HUES48 (cell line): ENCODE measurements at regions not wholly inside any gene's neighbourhood (a gene's known extent, or its start where the extent isn't known, plus 50 kb on each side); places are given as distances from the start of the nearest gene placed in this dataset.
"Not testable (repeated sequence)": the region's sequence is repeated elsewhere in the genome, so short reads cannot be mapped to it uniquely, and the experiment has no call there.

Source experiments
- H3K27ac ChIP-seq: one replicate; pipeline ENCODE4 v1.7.0; 2013; ENCODE audit warnings: low read depth, low read length, inconsistent platforms
- H3K27me3 ChIP-seq: 2 replicates; pipeline ENCODE4 v1.6.1; 2013; ENCODE audit warnings: mild to moderate bottlenecking, low read length; ENCODE audit not compliant: control insufficient read depth, insufficient read depth
- H3K36me3 ChIP-seq: 2 replicates; pipeline ENCODE4 v1.6.1; 2013; ENCODE audit warnings: low read length; ENCODE audit not compliant: control insufficient read depth, insufficient read depth
- H3K4me1 ChIP-seq: 2 replicates; pipeline ENCODE4 v1.6.1; 2013; ENCODE audit warnings: mild to moderate bottlenecking, low read length; ENCODE audit not compliant: control insufficient read depth, insufficient read depth
- H3K4me3 ChIP-seq: 2 replicates; pipeline ENCODE4 v1.5.1; 2013; ENCODE audit warnings: mild to moderate bottlenecking, low read depth, low read length
- H3K9ac ChIP-seq: 2 replicates; pipeline ENCODE4 v1.6.1; 2013; ENCODE audit warnings: mild to moderate bottlenecking, low read depth, low read length, moderate library complexity
- H3K9me3 ChIP-seq: 2 replicates; pipeline ENCODE4 v1.6.1; 2013; ENCODE audit warnings: low read length; ENCODE audit not compliant: control insufficient read depth, insufficient read depth

DNA sequence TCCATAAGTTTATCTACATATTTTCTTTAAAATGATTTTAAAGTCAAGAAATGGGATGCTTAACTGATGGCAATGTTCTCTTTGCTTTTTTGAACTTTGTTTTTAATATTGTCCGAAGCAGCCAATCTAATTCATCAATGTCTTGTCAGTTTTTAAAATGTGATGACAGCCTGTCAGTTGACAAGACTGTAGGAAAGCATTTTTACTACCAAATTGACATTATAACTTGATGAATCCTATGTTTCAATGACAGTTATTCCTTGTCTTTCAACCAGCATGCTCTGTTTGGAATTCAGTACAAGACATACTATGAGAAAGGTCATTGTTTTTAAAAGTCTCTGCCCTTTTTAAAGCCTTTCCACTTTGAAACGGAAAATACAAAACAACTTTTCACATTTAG is 1073.2 kb downstream of the TMTC2 start:
- H3K9me3 ChIP-seq: peaks cover 3% of the 10 kb centered on the region; the same call in 1 of the 2 replicates
- no peak overlapping the region for H3K27ac ChIP-seq
- H3K27me3 ChIP-seq: no peaks in the 10 kb centered on the region
- no peak overlapping the region for H3K4me3 ChIP-seq
- no peak overlapping the region for H3K9ac ChIP-seq
- no peaks in the 10 kb centered on the region for H3K4me1 ChIP-seq
- no peaks in the 10 kb centered on the region for H3K36me3 ChIP-seq

- H3K9me3 ChIP-seq: peaks cover 3% of the 10 kb centered on the region; the same call in 1 of the 2 replicates
- H3K4me3 ChIP-seq: no peak overlapping the region
- H3K36me3 ChIP-seq: no peaks in the 10 kb centered on the region
- no peaks in the 10 kb centered on the region for H3K4me1 ChIP-seq
- no peak overlapping the region for H3K27ac ChIP-seq
- no peak overlapping the region for H3K9ac ChIP-seq
- H3K27me3 ChIP-seq: no peaks in the 10 kb centered on the region
Observed at GRCh38 chr12:83758888-83759631, 1072.4 kb downstream of the TMTC2 start.

DNA sequence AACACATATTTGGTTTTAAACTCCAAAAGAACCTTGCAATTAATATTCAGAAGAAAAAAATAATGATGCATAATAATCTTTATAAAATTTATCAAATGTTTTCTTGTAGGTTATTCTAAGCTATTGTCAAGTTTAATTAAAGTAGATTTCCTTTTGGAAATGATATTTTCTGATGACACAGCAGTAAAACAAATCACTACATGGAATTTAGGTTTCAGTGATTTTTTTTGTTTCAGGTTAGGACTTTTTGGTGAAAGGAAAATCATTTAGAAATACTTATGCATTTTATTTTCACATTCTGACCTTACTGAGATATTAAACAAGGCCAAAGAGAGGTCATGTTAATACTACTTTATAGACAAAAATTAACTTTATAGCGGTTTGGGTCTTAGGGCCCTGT is 1067.2 kb downstream of the TMTC2 start:
- Histone ChIP-seq H3K4me3 (no peak overlapping the region), H3K4me1 (no peaks in the 10 kb centered on the region), H3K9ac (no peak overlapping the region), H3K27ac (no peak overlapping the region), H3K9me3 (no peaks in the 10 kb centered on the region), H3K27me3 (no peaks in the 10 kb centered on the region), H3K36me3 (no peaks in the 10 kb centered on the region)

DNA sequence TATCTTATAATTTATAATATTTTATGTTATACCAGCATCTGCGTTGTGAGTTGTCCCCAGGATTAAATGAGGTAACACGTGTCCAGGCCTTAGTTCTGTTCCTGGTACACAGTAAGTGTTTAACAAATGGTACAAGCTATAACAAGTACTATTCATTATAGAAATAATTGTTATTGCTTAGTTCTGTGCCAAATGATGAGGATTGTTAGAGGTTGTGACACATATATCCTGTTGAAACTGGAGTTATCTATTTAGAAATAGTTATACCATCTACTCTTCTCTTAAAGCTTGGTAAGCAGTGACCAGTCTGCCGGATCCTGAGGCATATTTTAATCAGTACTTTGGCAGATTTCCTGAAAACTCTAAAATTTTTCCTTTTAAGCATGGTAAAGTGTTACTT is 1066.5 kb downstream of the TMTC2 start:
- no peaks in the 10 kb centered on the region for H3K9me3 ChIP-seq
- H3K4me3 ChIP-seq: no peak overlapping the region
- H3K9ac ChIP-seq: no peak overlapping the region
- H3K27me3 ChIP-seq: no peaks in the 10 kb centered on the region
- H3K27ac ChIP-seq: no peak overlapping the region
- no peaks in the 10 kb centered on the region for H3K4me1 ChIP-seq
- no peaks in the 10 kb centered on the region for H3K36me3 ChIP-seq

DNA sequence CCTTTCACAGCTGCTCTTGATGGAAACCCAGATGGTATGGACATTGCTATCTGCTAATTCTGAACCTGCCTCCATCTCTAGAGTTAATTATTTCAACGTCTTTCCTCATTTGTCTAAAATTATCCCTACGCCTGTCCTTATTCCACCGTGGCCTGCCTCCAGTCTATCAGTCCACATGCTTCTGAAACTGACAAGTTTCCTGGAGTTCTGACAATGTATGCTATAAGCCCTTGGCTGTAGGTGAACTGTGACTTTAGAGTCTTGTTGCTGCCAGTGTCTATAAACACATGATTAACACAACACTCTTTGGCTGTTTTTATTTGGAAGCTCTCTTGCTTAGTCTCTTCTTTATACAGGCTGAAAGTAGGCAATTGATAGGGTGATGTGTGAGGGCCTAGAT is 1052.9 kb downstream of the TMTC2 start:
- no peaks in the 10 kb centered on the region for H3K36me3 ChIP-seq
- no peak overlapping the region for H3K4me3 ChIP-seq
- no peak overlapping the region for H3K9ac ChIP-seq

DNA sequence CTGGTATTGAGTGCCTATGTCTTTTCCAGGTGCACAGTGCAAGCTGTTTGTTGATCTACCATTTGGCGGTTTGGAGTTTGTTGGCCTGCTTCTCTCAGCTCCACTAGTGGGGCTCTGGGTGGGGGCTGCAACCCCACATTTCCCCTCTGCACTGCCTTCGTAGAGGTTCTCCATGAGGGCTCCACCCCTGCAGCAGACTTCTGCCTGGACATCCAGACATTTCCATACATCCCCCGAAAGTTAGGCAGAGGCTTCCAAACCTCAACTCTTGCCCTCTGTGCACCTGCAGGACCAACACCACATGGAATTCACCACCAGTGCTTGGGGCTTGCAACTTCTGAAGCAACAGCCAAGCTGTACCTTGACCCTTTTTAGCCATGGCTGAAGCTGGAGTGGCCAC is 1024.1 kb downstream of the TMTC2 start:
- Histone ChIP-seq H3K36me3 (no peaks in the 10 kb centered on the region), H3K4me3 (no peak overlapping the region; the same call in 1 of the 2 replicates), H3K9me3 (peaks cover 39% of the 10 kb centered on the region), H3K9ac (no peak overlapping the region), H3K27me3 (no peaks in the 10 kb centered on the region), H3K27ac (no peak overlapping the region), H3K4me1 (no peaks in the 10 kb centered on the region)

More for the DNA sequence above, 1052.9 kb downstream of the TMTC2 start:
- Histone ChIP-seq H3K27me3 (no peaks in the 10 kb centered on the region), H3K4me1 (no peaks in the 10 kb centered on the region), H3K27ac (no peak overlapping the region), H3K9me3 (no peaks in the 10 kb centered on the region)

- Histone ChIP-seq H3K4me1 (no peaks in the 10 kb centered on the region), H3K36me3 (no peaks in the 10 kb centered on the region), H3K4me3 (no peak overlapping the region), H3K9ac (no peak overlapping the region), H3K27me3 (no peaks in the 10 kb centered on the region), H3K9me3 (peaks cover 39% of the 10 kb centered on the region), H3K27ac (no peak overlapping the region)
Observed at GRCh38 chr12:83709899-83710298, 1023.2 kb downstream of the TMTC2 start.

DNA sequence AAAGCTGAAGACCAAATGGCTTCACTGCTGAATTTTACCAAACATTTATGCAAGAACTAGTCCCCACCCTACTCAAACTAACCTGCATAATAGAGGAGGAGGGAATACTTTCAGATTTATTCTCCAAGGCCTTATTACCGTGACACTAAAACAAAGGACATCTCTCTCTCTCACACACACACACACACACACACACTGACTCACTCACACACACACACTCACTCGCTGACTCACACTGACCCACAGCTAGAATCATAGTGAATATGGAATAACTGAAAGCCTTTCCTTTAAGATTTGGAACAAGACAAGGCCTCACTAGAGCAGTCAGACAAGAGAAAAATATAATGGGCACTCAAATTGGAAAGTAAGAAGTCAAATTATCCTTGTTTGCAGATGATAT is 1014.1 kb downstream of the TMTC2 start:
- Histone ChIP-seq H3K9ac (no peak overlapping the region), H3K4me1 (no peaks in the 10 kb centered on the region), H3K36me3 (no peaks in the 10 kb centered on the region), H3K9me3 (no peaks in the 10 kb centered on the region), H3K27ac (no peak overlapping the region), H3K4me3 (no peak overlapping the region), H3K27me3 (no peaks in the 10 kb centered on the region)

DNA sequence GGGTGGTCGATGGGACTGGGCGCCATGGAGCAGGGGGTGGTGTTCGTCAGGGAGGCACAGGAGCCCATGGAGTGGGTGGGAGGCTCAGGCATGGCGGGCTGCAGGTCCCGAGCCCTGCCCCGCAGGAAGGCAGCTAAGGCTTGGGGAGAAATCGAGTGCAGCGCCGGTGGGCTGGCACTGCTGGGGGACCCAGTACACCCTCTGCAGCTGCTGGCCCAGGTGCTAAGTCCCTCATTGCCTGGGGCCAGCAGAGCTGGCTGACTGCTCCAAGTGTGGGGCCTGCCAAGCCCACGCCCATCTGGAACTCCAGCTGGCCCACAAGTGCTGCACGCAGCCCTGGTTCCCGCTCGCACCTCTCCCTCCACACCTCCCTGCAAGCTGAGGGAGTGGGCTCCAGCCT is 1009.6 kb downstream of the TMTC2 start:
- not testable (repeated sequence) for H3K27me3 ChIP-seq, H3K27ac ChIP-seq, H3K9ac ChIP-seq, H3K4me1 ChIP-seq, H3K9me3 ChIP-seq, H3K36me3 ChIP-seq, H3K4me3 ChIP-seq

GRCh38 chr12:83691730-83692129 is 1005.0 kb downstream of the TMTC2 start:
- Histone ChIP-seq H3K4me3 (no peak overlapping the region), H3K27ac (no peak overlapping the region), H3K36me3 (no peaks in the 10 kb centered on the region), H3K9ac (no peak overlapping the region), H3K9me3 (no peaks in the 10 kb centered on the region), H3K4me1 (no peaks in the 10 kb centered on the region), H3K27me3 (no peaks in the 10 kb centered on the region)

GRCh38 chr12:83690465-83690864 is 1003.8 kb downstream of the TMTC2 start:
- Histone ChIP-seq H3K27me3 (no peaks in the 10 kb centered on the region), H3K4me1 (no peaks in the 10 kb centered on the region), H3K36me3 (no peaks in the 10 kb centered on the region), H3K4me3 (no peak overlapping the region), H3K27ac (no peak overlapping the region), H3K9ac (no peak overlapping the region), H3K9me3 (no peaks in the 10 kb centered on the region)
